Keratinocyte (primary cell): ENCODE measurements at regions not wholly inside any gene's neighbourhood (a gene's known extent, or its start where the extent isn't known, plus 50 kb on each side); places are given as distances from the start of the nearest gene placed in this dataset.

Experiments
- DNase-seq: peaks from one replicate; pipeline ENCODE4 v3.0.0-alpha.2; 2011; ENCODE audit warnings: low read depth, missing footprints, low spot score
- FAIRE-seq: peaks from 2 replicates; lab custom pipeline; 2011; peaks lifted over from hg19 to GRCh38; lab: Jason Lieb, UNC
- H2AFZ ChIP-seq: 2 replicates; pipeline ENCODE4 v1.6.0; 2012; ENCODE audit warnings: low read length, control low read depth, inconsistent platforms; ENCODE audit not compliant: control insufficient read depth
- H3K27ac ChIP-seq: 2 replicates; pipeline ENCODE4 v1.5.1; 2011; ENCODE audit warnings: low read length; ENCODE audit not compliant: control insufficient read depth, insufficient read depth
- H3K27me3 ChIP-seq: 3 replicates; pipeline ENCODE4 v1.6.0; 2011; ENCODE audit warnings: low read length; ENCODE audit not compliant: control insufficient read depth, insufficient read depth; ENCODE audit errors: extremely low read depth
- H3K36me3 ChIP-seq, 2 experiments: 2 replicates in 1 of 2; 3 replicates in 1 of 2; pipeline ENCODE4 v1.5.1; 2011; ENCODE audit warnings: low read length in 2 of 2, mild to moderate bottlenecking in 1 of 2; ENCODE audit not compliant: control insufficient read depth in 2 of 2, insufficient read depth in 2 of 2; ENCODE audit errors: extremely low read depth in 1 of 2
- H3K4me1 ChIP-seq: 3 replicates; pipeline ENCODE4 v1.5.1; 2011; ENCODE audit warnings: low read length; ENCODE audit not compliant: control insufficient read depth, insufficient read depth; ENCODE audit errors: extremely low read depth
- H3K4me2 ChIP-seq: 3 replicates; pipeline ENCODE4 v1.6.0; 2011; ENCODE audit warnings: low read depth, low read length; ENCODE audit not compliant: control insufficient read depth, insufficient read depth; ENCODE audit errors: extremely low read depth
- H3K4me3 ChIP-seq, 3 experiments: fragments of 200-600 bp in 1 of 3; sonication (generic) in 1 of 3; 2 replicates in 2 of 3; 3 replicates in 1 of 3; pipeline ENCODE4 v1.5.1; 2011 to 2016; ENCODE audit warnings: low read length in 3 of 3, mild to moderate bottlenecking in 3 of 3, control low read depth in 2 of 3, inconsistent platforms in 1 of 3, low read depth in 1 of 3, mixed read lengths in 1 of 3, mixed run types in 1 of 3, moderate library complexity in 1 of 3; ENCODE audit not compliant: control insufficient read depth in 2 of 3, insufficient read depth in 2 of 3; ENCODE audit errors: extremely low read depth in 1 of 3
- H3K79me2 ChIP-seq: 2 replicates; pipeline ENCODE4 v1.6.0; 2012; ENCODE audit warnings: low read length; ENCODE audit not compliant: control insufficient read depth, insufficient read depth
- H3K9ac ChIP-seq: 3 replicates; pipeline ENCODE4 v1.6.0; 2011; ENCODE audit warnings: low read length; ENCODE audit not compliant: control insufficient read depth, insufficient read depth; ENCODE audit errors: extremely low read depth
- H3K9me1 ChIP-seq: 3 replicates; pipeline ENCODE4 v1.6.0; 2011; ENCODE audit warnings: low read length; ENCODE audit not compliant: control insufficient read depth, insufficient read depth; ENCODE audit errors: extremely low read depth
- H3K9me3 ChIP-seq: 2 replicates; pipeline ENCODE4 v1.5.1; 2012; ENCODE audit warnings: low read depth, low read length; ENCODE audit not compliant: control insufficient read depth
- H4K20me1 ChIP-seq: 3 replicates; pipeline ENCODE4 v1.6.0; 2011; ENCODE audit warnings: low read length; ENCODE audit not compliant: control insufficient read depth, insufficient read depth; ENCODE audit errors: extremely low read depth
- CTCF ChIP-seq, 3 experiments: IDR thresholded peaks in 1 of 3; conservative IDR thresholded peaks in 1 of 3; optimal IDR thresholded peaks in 1 of 3; 2 replicates in 2 of 3; 3 replicates in 1 of 3; pipeline versions ENCODE3 to v1.5.1; 2011; ENCODE audit warnings: low read length in 3 of 3, mild to moderate bottlenecking in 3 of 3, moderate library complexity in 2 of 3, control low read depth in 1 of 3, inconsistent platforms in 1 of 3; ENCODE audit not compliant: insufficient read depth in 2 of 3; ENCODE audit errors: extremely low read depth in 1 of 3
- EZH2 ChIP-seq: IDR thresholded peaks from one replicate; pipeline ENCODE4 v1.6.1; 2012; ENCODE audit warnings: inconsistent platforms, mild to moderate bottlenecking, low read length, moderate library complexity
- dilution Hi-C: fragments of 300-500 bp; cut with MboI; formaldehyde crosslinking; loops from one replicate; pipeline ENCODE4 v1.7.0; 2020; ENCODE audit warnings: low sequenced_read_pairs; ENCODE audit not compliant: extremely low pct_ligation_motif_present

- Histone ChIP-seq H3K9me3 (no peaks in the 10 kb centered on the region), H3K4me3 (no peak overlapping the region), H3K4me2 (no peak overlapping the region), H3K9me1 (no peaks in the 10 kb centered on the region), H3K9ac (no peak overlapping the region), H3K4me1 (no peaks in the 10 kb centered on the region), H3K27ac (no peak overlapping the region), H4K20me1 (no peaks in the 10 kb centered on the region), H3K27me3 (peaks cover 4% of the 10 kb centered on the region), H3K79me2 (no peaks in the 10 kb centered on the region), H3K36me3 (no peaks in the 10 kb centered on the region), H2AFZ (no peak overlapping the region)
- FAIRE-seq (no peak), DNase-seq (no peak)
- dilution Hi-C loops, result no loop called here
- TF ChIP-seq CTCF (optimal IDR thresholded peaks at IDR 0.05 in 1 of 3, IDR thresholded peaks at IDR 0.05 in 1 of 3, conservative IDR thresholded peaks at IDR 0.05 in 1 of 3; ENCODE audit: extremely low read depth in 1 of 3, insufficient read depth in 2 of 3, low read length in 3 of 3) (no peak), EZH2 (no peak)
Measured at GRCh38 chr11:45430361-45430760, 144.2 kb upstream of the SYT13 start.

- TF ChIP-seq CTCF (optimal IDR thresholded peaks at IDR 0.05 in 1 of 3, IDR thresholded peaks at IDR 0.05 in 1 of 3, conservative IDR thresholded peaks at IDR 0.05 in 1 of 3; ENCODE audit: extremely low read depth in 1 of 3, insufficient read depth in 2 of 3, low read length in 3 of 3) (no peak), EZH2 (no peak)
- Histone ChIP-seq H3K4me1 (no peaks in the 10 kb centered on the region), H3K9me3 (no peaks in the 10 kb centered on the region), H3K27me3 (peaks cover under 1% of the 10 kb centered on the region), H3K4me3 (no peak overlapping the region), H3K9me1 (no peaks in the 10 kb centered on the region), H3K27ac (no peak overlapping the region), H3K36me3 (no peaks in the 10 kb centered on the region), H3K4me2 (no peak overlapping the region), H3K79me2 (no peaks in the 10 kb centered on the region), H3K9ac (no peak overlapping the region), H4K20me1 (no peaks in the 10 kb centered on the region), H2AFZ (no peak overlapping the region)
- dilution Hi-C loops, result no loop called here
- DNase-seq, result no peak
- FAIRE-seq, result no peak
Measured at GRCh38 chr11:45429719-45430118, 143.6 kb upstream of the SYT13 start.
